Epithelial cell of esophagus (primary cell): ENCODE measurements at regions not wholly inside any gene's neighbourhood (a gene's known extent, or its start where the extent isn't known, plus 50 kb on each side); places are given as distances from the start of the nearest gene placed in this dataset.

Source experiments
- DNase-seq: peaks from one replicate; pipeline ENCODE4 v3.0.0; 2010; ENCODE audit warnings: low read depth
- H3K4me3 ChIP-seq: 2 replicates; pipeline ENCODE4 v1.5.1; 2011; ENCODE audit warnings: mild to moderate bottlenecking, low read length, control low read depth
- TF ChIP-seq, protein P1 (sequence below): IDR thresholded peaks from 2 replicates; pipeline ENCODE4 v1.5.1; 2011; ENCODE audit warnings: low read depth, mild to moderate bottlenecking, low read length, control low read depth, inconsistent platforms; ENCODE audit not compliant: insufficient read depth; ENCODE audit errors: missing control alignments

DNA sequence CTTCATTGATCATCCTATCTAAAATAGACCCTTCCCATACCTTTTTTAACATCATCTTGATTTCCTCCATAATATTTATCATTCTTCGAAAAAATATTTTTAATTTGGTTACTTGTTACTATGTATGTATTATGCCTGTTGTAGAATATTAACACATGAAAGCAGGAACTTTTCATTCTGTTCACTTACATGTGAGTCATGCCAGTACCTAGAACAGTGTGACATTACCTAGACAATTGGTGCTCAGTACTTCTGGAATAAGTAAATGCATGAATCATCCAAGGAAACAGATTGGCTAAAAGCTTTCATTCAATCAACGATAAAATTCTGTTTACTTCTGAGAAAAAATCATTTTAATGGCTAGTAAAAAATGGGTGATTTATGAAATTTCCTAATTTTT, 76.4 kb downstream of the CXXC4 start:
- DNase-seq = peak; percentile 74
- no peak overlapping the region for H3K4me3 ChIP-seq
- TF ChIP-seq, protein P1, sequence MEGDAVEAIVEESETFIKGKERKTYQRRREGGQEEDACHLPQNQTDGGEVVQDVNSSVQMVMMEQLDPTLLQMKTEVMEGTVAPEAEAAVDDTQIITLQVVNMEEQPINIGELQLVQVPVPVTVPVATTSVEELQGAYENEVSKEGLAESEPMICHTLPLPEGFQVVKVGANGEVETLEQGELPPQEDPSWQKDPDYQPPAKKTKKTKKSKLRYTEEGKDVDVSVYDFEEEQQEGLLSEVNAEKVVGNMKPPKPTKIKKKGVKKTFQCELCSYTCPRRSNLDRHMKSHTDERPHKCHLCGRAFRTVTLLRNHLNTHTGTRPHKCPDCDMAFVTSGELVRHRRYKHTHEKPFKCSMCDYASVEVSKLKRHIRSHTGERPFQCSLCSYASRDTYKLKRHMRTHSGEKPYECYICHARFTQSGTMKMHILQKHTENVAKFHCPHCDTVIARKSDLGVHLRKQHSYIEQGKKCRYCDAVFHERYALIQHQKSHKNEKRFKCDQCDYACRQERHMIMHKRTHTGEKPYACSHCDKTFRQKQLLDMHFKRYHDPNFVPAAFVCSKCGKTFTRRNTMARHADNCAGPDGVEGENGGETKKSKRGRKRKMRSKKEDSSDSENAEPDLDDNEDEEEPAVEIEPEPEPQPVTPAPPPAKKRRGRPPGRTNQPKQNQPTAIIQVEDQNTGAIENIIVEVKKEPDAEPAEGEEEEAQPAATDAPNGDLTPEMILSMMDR = no peak

DNA sequence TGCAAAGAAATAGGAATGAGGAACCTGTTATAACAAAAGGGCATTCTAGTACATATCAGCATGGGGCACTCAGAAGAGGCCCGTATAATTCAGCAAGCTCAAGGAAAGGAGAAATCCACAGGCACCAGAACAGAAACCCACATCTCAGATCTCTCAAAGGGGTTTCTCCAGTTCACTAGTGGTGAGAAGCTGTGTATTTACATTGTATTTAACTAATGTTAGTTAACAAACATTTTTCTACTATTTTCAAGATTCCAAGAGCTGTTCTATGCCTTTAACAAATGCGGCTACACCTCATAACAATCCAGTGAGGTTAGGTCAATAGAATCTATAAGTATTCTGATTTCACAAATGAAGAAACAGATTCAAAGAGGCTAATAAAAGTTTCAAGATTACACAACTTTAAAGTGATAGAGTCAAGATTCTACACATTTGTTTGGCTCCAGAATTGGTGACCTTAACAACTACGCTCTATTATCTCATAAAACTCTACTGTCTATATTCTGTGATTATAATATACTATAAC, 77.3 kb downstream of the CXXC4 start:
- H3K4me3 ChIP-seq = no peak overlapping the region
- no peak for DNase-seq
- TF ChIP-seq, protein P1 = no peak

DNA sequence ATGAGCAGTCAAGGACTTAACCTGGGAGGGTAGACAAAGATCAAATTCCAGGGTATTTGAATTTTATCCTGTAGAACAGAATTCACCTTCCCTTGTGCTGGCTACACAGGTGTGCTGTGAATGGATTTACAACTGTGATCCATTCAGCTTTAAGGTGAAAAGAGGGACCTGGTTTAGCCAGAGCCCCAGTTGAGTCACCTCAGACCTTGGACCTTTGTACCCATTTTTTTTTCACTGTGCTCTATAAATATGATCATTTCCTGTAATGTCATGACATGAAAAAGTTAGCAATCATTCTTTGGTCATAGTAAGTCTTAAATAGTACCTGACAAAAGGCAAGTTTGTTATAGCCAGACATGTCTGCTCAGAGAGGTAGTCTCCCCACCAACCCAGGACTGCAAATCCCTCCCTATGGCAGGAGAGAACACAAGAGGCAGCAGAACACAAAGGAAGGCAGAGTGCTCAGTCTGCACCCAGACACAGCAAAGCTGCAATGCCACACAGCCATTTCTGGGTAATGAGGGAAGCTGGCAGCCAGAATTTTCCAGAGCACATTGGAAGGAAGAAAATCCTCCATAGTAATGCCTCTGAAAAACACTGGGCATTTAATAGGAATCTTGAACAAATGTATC, 77.9 kb downstream of the CXXC4 start:
- TF ChIP-seq, protein P1 = no peak
- no peak overlapping the region for H3K4me3 ChIP-seq
- DNase-seq = no peak

DNA sequence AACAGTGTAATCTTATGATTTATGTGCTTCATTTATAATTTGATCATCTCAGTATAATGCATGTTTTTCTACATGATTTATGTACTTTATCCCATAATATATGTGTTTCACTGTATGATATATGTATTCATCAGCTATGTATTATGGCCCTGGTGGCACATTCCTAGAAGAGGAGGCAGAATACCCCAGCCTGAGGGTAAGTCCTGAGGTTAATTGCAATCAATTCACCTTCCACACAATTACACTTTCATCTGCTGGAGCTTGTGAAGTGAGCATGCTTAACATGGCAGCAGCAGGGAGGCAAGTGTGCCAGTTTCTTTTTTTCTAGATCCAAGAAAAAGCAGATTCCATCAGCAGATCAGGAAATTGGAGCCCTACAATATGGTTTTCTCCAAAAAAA, 81.2 kb downstream of the CXXC4 start:
- no peak overlapping the region for H3K4me3 ChIP-seq
- TF ChIP-seq, protein P1 = no peak
- no peak for DNase-seq

DNA sequence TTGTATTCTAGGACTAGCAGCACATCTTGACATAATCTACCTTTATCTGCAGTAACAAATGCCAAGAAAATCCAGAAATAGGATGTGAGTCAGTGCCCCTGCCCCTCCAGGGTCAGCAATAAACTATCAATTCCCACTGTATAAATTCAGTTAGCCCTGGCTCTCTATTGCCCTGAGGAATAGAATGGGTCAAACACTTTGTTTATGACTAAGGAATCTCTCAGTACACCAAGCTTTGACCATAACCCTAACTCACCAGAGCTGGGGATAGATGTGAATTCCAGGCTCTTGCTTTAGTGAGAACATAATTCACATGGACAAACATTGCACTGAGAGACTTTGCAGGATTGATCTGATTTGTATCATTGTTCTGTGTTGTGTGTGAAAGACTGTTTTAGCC, 82.3 kb downstream of the CXXC4 start:
- no peak for DNase-seq
- H3K4me3 ChIP-seq = no peak overlapping the region
- TF ChIP-seq, protein P1 = no peak

DNA sequence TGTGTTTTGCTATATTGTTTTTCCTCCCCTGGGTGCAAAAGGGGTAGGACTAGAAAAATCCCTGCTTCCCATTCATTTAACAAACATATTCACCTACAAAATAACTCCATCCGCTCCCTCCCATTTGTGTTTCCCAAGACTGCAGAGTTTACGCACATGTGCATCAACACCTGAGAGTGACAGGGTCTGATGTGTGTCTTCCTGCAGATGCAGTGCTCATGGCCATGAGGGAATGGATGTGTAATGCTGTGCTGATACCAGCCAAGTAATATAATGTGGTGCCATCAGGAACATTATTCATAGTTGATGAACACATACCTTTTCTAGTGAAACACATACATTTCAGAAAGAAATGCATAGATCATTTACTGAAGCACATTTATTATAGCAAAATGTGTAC, 83.2 kb downstream of the CXXC4 start:
- no peak overlapping the region for H3K4me3 ChIP-seq
- TF ChIP-seq, protein P1 = no peak
- no peak for DNase-seq

DNA sequence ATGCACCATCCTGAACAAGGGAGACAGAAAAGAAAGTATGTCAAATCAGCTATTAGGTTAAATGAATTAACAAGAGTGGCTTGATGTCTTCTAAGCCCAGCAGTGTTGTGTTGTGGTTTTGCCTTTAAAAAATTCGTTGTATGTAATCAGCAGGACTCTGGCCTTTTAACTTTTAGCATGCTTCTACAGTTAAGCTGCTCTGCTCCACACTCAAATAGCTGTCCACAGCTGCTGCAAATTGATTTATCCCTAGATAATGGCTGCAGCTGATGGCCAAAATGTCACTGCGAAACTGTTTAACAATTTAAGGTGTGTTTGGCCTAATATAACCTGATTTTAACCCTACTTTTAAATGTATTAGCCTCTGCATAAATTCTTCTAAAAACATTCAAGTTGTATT, 85.8 kb downstream of the CXXC4 start:
- H3K4me3 ChIP-seq = no peak overlapping the region
- TF ChIP-seq, protein P1 = no peak
- DNase-seq = no peak
